ENCODE measurements at regions not wholly inside any gene's neighbourhood (a gene's known extent, or its start where the extent isn't known, plus 50 kb on each side); places are given as distances from the start of the nearest gene placed in this dataset.

- DNase-seq, result no peak
Measured at GRCh38 chr3:70789878-70790277, 477.4 kb upstream of the MDFIC2 start.

- DNase-seq, result no peak
Measured at GRCh38 chr3:70780790-70781189, 468.4 kb upstream of the MDFIC2 start.

- DNase-seq, result no peak
Measured at GRCh38 chr3:70779296-70779695, 466.9 kb upstream of the MDFIC2 start.

GRCh38 chr3:70776081-70776480 lies 463.6 kb upstream of the MDFIC2 start:
- DNase-seq, result no peak

GRCh38 chr3:70775257-70775656 lies 462.8 kb upstream of the MDFIC2 start:
- DNase-seq, result no peak

- no peak for DNase-seq
Measured at GRCh38 chr3:70774641-70775040, 462.2 kb upstream of the MDFIC2 start.

GRCh38 chr3:70771426-70772147 lies 459.1 kb upstream of the MDFIC2 start:
- no peak for DNase-seq

- no peak for DNase-seq
Measured at GRCh38 chr3:70770650-70771049, 458.2 kb upstream of the MDFIC2 start.

GRCh38 chr3:70766301-70766700 lies 453.9 kb upstream of the MDFIC2 start:
- no peak for DNase-seq

GRCh38 chr3:70763894-70764293 lies 451.5 kb upstream of the MDFIC2 start:
- no peak for DNase-seq

- DNase-seq, result no peak
Measured at GRCh38 chr3:70757658-70758057, 445.2 kb upstream of the MDFIC2 start.

GRCh38 chr3:70755526-70755925 lies 443.1 kb upstream of the MDFIC2 start:
- no peak for DNase-seq

GRCh38 chr3:70754314-70754713 lies 441.9 kb upstream of the MDFIC2 start:
- DNase-seq, result no peak

GRCh38 chr3:70753572-70753971 lies 441.1 kb upstream of the MDFIC2 start:
- DNase-seq, result no peak

GRCh38 chr3:70752051-70752450 lies 439.6 kb upstream of the MDFIC2 start:
- no peak for DNase-seq

- no peak for DNase-seq
Measured at GRCh38 chr3:70749122-70749521, 436.7 kb upstream of the MDFIC2 start.

GRCh38 chr3:70748593-70748992 lies 436.2 kb upstream of the MDFIC2 start:
- no peak for DNase-seq

- no peak for DNase-seq
Measured at GRCh38 chr3:70747847-70748246, 435.4 kb upstream of the MDFIC2 start.

- DNase-seq, result no peak
Measured at GRCh38 chr3:70744536-70744935, 432.1 kb upstream of the MDFIC2 start.

GRCh38 chr3:70743754-70744153 lies 431.3 kb upstream of the MDFIC2 start:
- no peak for DNase-seq

GRCh38 chr3:70742081-70742480 lies 429.6 kb upstream of the MDFIC2 start:
- DNase-seq, result no peak

- DNase-seq, result no peak
Measured at GRCh38 chr3:70740872-70741271, 428.4 kb upstream of the MDFIC2 start.

GRCh38 chr3:70740071-70740470 lies 427.6 kb upstream of the MDFIC2 start:
- no peak for DNase-seq

GRCh38 chr3:70738291-70738681 lies 425.8 kb upstream of the MDFIC2 start:
- no peak for DNase-seq

GRCh38 chr3:70737666-70738290 lies 425.3 kb upstream of the MDFIC2 start:
- peak; percentile 5 for DNase-seq

All from NCI-H1105 treated with DMSO at 0.1 percent for 48 hours (cell line).